ENCODE measurements at regions not wholly inside any gene's neighbourhood (a gene's known extent, or its start where the extent isn't known, plus 50 kb on each side); places are given as distances from the start of the nearest gene placed in this dataset.

GRCh38 chr2:49355611-49356010, 201.3 kb upstream of the FSHR start:
- no peak for TF ChIP-seq CTCF (IDR thresholded peaks at IDR 0.05)
- TF ChIP-seq POLR2AphosphoS5 (IDR thresholded peaks at IDR 0.05) = no peak

Measured in transverse colon (tissue), 4 donors.